Chondrocyte (in vitro differentiated cells): ENCODE measurements at regions not wholly inside any gene's neighbourhood (a gene's known extent, or its start where the extent isn't known, plus 50 kb on each side); places are given as distances from the start of the nearest gene placed in this dataset.

Source experiments
- DNase-seq: peaks from one replicate; pipeline ENCODE4 v3.0.0; 2021; ENCODE audit warnings: mixed read lengths, low spot score
- H3K27ac Mint-ChIP-seq: one replicate; pipeline ENCODE4 v1.8.0; 2021; ENCODE audit warnings: mild to moderate bottlenecking, moderate library complexity, mixed read lengths; ENCODE audit not compliant: unreplicated experiment
- H3K27me3 Mint-ChIP-seq: 2 replicates; pipeline ENCODE4 v1.8.0; 2021; ENCODE audit warnings: low read depth, mixed read lengths
- H3K36me3 Mint-ChIP-seq: 2 replicates; pipeline ENCODE4 v1.8.0; 2021; ENCODE audit warnings: low read depth, mixed read lengths
- H3K4me1 Mint-ChIP-seq: 2 replicates; pipeline ENCODE4 v1.8.0; 2021; ENCODE audit warnings: low read depth, mild to moderate bottlenecking, mixed read lengths
- H3K4me3 Mint-ChIP-seq: one replicate; pipeline ENCODE4 v1.8.0; 2021; ENCODE audit warnings: mild to moderate bottlenecking, moderate library complexity, mixed read lengths; ENCODE audit not compliant: unreplicated experiment
- H3K9me3 Mint-ChIP-seq: 2 replicates; pipeline ENCODE4 v1.8.0; 2021; ENCODE audit warnings: low read depth, mixed read lengths
- TF ChIP-seq, protein P1 (sequence below): fragments of 200-600 bp; sonication (generic); IDR thresholded peaks from 2 replicates; pipeline ENCODE4 v1.5.0; 2021; ENCODE audit warnings: antibody characterized with exemption, mild to moderate bottlenecking, moderate library complexity

- no peak for DNase-seq
- peaks cover 2% of the 10 kb centered on the region for H3K27me3 Mint-ChIP-seq
- H3K4me3 Mint-ChIP-seq: no peak overlapping the region
- H3K4me1 Mint-ChIP-seq: no peaks in the 10 kb centered on the region
- H3K9me3 Mint-ChIP-seq: no peaks in the 10 kb centered on the region
- TF ChIP-seq, protein P1, sequence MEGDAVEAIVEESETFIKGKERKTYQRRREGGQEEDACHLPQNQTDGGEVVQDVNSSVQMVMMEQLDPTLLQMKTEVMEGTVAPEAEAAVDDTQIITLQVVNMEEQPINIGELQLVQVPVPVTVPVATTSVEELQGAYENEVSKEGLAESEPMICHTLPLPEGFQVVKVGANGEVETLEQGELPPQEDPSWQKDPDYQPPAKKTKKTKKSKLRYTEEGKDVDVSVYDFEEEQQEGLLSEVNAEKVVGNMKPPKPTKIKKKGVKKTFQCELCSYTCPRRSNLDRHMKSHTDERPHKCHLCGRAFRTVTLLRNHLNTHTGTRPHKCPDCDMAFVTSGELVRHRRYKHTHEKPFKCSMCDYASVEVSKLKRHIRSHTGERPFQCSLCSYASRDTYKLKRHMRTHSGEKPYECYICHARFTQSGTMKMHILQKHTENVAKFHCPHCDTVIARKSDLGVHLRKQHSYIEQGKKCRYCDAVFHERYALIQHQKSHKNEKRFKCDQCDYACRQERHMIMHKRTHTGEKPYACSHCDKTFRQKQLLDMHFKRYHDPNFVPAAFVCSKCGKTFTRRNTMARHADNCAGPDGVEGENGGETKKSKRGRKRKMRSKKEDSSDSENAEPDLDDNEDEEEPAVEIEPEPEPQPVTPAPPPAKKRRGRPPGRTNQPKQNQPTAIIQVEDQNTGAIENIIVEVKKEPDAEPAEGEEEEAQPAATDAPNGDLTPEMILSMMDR: no peak
- H3K27ac Mint-ChIP-seq: no peak overlapping the region
- H3K36me3 Mint-ChIP-seq: no peaks in the 10 kb centered on the region
Observed at GRCh38 chr3:191531434-191531972, 70.5 kb downstream of the PYDC2 start.

DNA sequence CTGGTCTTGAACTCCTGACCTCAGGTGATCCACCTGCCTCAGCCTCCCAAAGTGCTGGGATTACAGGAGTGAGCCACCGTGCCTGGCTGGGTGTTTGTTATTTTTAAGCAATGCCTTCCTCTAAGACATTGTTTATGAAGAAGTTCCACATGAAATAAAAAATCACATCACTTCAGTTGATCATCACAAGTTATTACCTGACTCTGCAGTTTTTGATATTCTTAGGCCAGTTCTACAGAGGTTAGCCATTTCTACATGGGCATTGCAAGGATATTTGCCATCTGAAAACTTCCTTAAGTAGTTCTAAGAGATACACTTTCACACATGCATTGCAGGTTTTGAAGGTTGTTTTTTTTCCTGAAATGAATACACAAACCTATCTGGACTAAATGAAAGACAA, 82.1 kb downstream of the PYDC2 start:
- H3K9me3 Mint-ChIP-seq: peaks cover 8% of the 10 kb centered on the region
- TF ChIP-seq, protein P1: no peak
- DNase-seq: no peak
- no peaks in the 10 kb centered on the region for H3K36me3 Mint-ChIP-seq
- H3K27me3 Mint-ChIP-seq: no peaks in the 10 kb centered on the region
- H3K4me1 Mint-ChIP-seq: no peaks in the 10 kb centered on the region
- no peak overlapping the region for H3K27ac Mint-ChIP-seq
- H3K4me3 Mint-ChIP-seq: no peak overlapping the region

- Mint-ChIP-seq H3K27me3 (no peaks in the 10 kb centered on the region), H3K9me3 (peaks cover 16% of the 10 kb centered on the region), H3K4me3 (no peak overlapping the region), H3K4me1 (no peaks in the 10 kb centered on the region), H3K27ac (no peak overlapping the region), H3K36me3 (no peaks in the 10 kb centered on the region)
- no peak for DNase-seq
- TF ChIP-seq, protein P1: no peak
Observed at GRCh38 chr3:191543897-191544296, 82.9 kb downstream of the PYDC2 start.

GRCh38 chr3:191549357-191549756, 88.4 kb downstream of the PYDC2 start:
- no peak for DNase-seq
- H3K36me3 Mint-ChIP-seq: no peaks in the 10 kb centered on the region
- H3K27me3 Mint-ChIP-seq: no peaks in the 10 kb centered on the region
- TF ChIP-seq, protein P1: no peak
- no peaks in the 10 kb centered on the region for H3K4me1 Mint-ChIP-seq
- no peak overlapping the region for H3K27ac Mint-ChIP-seq
- peaks cover 13% of the 10 kb centered on the region for H3K9me3 Mint-ChIP-seq
- no peak overlapping the region for H3K4me3 Mint-ChIP-seq

GRCh38 chr3:191555037-191555436, 94.1 kb downstream of the PYDC2 start:
- Mint-ChIP-seq H3K27me3 (peaks cover 3% of the 10 kb centered on the region), H3K4me1 (no peaks in the 10 kb centered on the region), H3K4me3 (no peak overlapping the region), H3K9me3 (no peaks in the 10 kb centered on the region), H3K36me3 (no peaks in the 10 kb centered on the region), H3K27ac (no peak overlapping the region)
- TF ChIP-seq, protein P1: no peak
- DNase-seq: no peak
